Testis (tissue), 2 donors: ENCODE measurements at regions not wholly inside any gene's neighbourhood (a gene's known extent, or its start where the extent isn't known, plus 50 kb on each side); places are given as distances from the start of the nearest gene placed in this dataset.

ENCODE experiments used
- POLR2A ChIP-seq: fragments of 450-650 bp; IDR thresholded peaks from one replicate; pipeline ENCODE4 v1.6.1; 2017; ENCODE audit warnings: antibody characterized with exemption, mild to moderate bottlenecking, moderate library complexity
- TF ChIP-seq, protein P1 (sequence below), 3 experiments: fragments of 450-650 bp in 2 of 3; fragments of 200-600 bp in 1 of 3; sonication (generic) in 1 of 3; IDR thresholded peaks; one replicate each; pipeline ENCODE4 v1.5.1; 2016 to 2019; ENCODE audit warnings: antibody characterized with exemption in 3 of 3, mild to moderate bottlenecking in 2 of 3, moderate library complexity in 1 of 3

DNA sequence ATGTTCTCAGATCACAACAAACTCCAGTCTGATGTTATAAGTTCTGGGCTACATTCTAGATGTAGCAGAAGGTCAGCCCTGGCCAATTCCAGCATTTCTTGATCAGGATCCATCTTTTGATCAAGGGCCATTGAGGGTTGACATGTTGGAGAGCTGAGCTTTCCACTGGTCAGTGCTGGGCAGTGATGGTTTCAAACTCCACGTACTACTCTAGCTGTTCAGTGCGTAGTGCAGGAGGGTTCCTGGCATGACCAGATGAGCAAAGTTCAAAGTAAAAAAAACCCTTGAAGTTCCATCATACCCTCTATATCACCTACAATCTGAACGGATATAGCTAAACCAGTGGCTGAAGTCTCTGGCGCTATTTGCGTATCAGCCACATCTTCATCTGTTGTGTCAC is 210.4 kb upstream of the OSR1 start:
- TF ChIP-seq, protein P1, sequence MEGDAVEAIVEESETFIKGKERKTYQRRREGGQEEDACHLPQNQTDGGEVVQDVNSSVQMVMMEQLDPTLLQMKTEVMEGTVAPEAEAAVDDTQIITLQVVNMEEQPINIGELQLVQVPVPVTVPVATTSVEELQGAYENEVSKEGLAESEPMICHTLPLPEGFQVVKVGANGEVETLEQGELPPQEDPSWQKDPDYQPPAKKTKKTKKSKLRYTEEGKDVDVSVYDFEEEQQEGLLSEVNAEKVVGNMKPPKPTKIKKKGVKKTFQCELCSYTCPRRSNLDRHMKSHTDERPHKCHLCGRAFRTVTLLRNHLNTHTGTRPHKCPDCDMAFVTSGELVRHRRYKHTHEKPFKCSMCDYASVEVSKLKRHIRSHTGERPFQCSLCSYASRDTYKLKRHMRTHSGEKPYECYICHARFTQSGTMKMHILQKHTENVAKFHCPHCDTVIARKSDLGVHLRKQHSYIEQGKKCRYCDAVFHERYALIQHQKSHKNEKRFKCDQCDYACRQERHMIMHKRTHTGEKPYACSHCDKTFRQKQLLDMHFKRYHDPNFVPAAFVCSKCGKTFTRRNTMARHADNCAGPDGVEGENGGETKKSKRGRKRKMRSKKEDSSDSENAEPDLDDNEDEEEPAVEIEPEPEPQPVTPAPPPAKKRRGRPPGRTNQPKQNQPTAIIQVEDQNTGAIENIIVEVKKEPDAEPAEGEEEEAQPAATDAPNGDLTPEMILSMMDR (IDR thresholded peaks at IDR 0.05), result no peak
- no peak for TF ChIP-seq POLR2A
